Lower lobe of right lung (tissue), 2 donors: ENCODE measurements at regions not wholly inside any gene's neighbourhood (a gene's known extent, or its start where the extent isn't known, plus 50 kb on each side); places are given as distances from the start of the nearest gene placed in this dataset.

ENCODE experiments used
- ATAC-seq, 2 donors: fragments of 200-7000 bp; cut with Tn5 transposase; one replicate each; pipeline ENCODE4 v1.9.1; 2020 to 2022; ENCODE audit warnings: mild to moderate bottlenecking in 2 of 2, moderate library complexity in 2 of 2
- DNase-seq: peaks from one replicate; pipeline ENCODE4 v3.0.0-alpha.2; 2020
- H3K27ac ChIP-seq: fragments of 200-600 bp; one replicate; pipeline ENCODE4 v1.8.0; 2022
- H3K27me3 ChIP-seq: fragments of 200-600 bp; one replicate; pipeline ENCODE4 v1.8.0; 2022; ENCODE audit warnings: low read depth
- H3K36me3 ChIP-seq: fragments of 200-600 bp; one replicate; pipeline ENCODE4 v1.8.0; 2022; ENCODE audit warnings: mild to moderate bottlenecking
- H3K4me1 ChIP-seq: fragments of 200-600 bp; one replicate; pipeline ENCODE4 v1.8.0; 2022
- H3K4me3 ChIP-seq: fragments of 200-600 bp; one replicate; pipeline ENCODE4 v1.8.0; 2022; ENCODE audit warnings: mild to moderate bottlenecking
- H3K9me3 ChIP-seq: fragments of 200-600 bp; one replicate; pipeline ENCODE4 v1.8.0; 2022
- intact Hi-C: fragments of 100-400 bp; cut with DNase I; formaldehyde crosslinking; loops from one replicate; pipeline ENCODE4 v1.11.0; 2022
- TF ChIP-seq, protein P1 (sequence below): fragments of 200-600 bp; IDR thresholded peaks from one replicate; pipeline ENCODE4 v1.8.0; 2022; ENCODE audit warnings: antibody characterized with exemption, mild to moderate bottlenecking
- donor health status: DM: no; HTN: yes; CAD: no; lungs with severe emphysema.

GRCh38 chr7:36090976-36091873 lies 61.8 kb upstream of the EEPD1 start:
- Histone ChIP-seq H3K27me3 (no peaks in the 10 kb centered on the region), H3K27ac (no peak overlapping the region), H3K9me3 (no peaks in the 10 kb centered on the region), H3K4me1 (no peaks in the 10 kb centered on the region), H3K4me3 (no peak overlapping the region), H3K36me3 (no peaks in the 10 kb centered on the region)
- ATAC-seq (no peak), DNase-seq (no peak)
- intact Hi-C loops: no loop called here
- TF ChIP-seq, protein P1, sequence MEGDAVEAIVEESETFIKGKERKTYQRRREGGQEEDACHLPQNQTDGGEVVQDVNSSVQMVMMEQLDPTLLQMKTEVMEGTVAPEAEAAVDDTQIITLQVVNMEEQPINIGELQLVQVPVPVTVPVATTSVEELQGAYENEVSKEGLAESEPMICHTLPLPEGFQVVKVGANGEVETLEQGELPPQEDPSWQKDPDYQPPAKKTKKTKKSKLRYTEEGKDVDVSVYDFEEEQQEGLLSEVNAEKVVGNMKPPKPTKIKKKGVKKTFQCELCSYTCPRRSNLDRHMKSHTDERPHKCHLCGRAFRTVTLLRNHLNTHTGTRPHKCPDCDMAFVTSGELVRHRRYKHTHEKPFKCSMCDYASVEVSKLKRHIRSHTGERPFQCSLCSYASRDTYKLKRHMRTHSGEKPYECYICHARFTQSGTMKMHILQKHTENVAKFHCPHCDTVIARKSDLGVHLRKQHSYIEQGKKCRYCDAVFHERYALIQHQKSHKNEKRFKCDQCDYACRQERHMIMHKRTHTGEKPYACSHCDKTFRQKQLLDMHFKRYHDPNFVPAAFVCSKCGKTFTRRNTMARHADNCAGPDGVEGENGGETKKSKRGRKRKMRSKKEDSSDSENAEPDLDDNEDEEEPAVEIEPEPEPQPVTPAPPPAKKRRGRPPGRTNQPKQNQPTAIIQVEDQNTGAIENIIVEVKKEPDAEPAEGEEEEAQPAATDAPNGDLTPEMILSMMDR: no peak

GRCh38 chr7:36091874-36092176 lies 61.2 kb upstream of the EEPD1 start:
- ATAC-seq (no peak), DNase-seq (no peak)
- Histone ChIP-seq H3K36me3 (no peaks in the 10 kb centered on the region), H3K27ac (no peak overlapping the region), H3K4me1 (no peaks in the 10 kb centered on the region), H3K9me3 (no peaks in the 10 kb centered on the region), H3K27me3 (no peaks in the 10 kb centered on the region), H3K4me3 (no peak overlapping the region)
- TF ChIP-seq, protein P1: no peak
- intact Hi-C loops: no loop called here

- H3K9me3 ChIP-seq: no peaks in the 10 kb centered on the region
- H3K4me3 ChIP-seq: no peak overlapping the region
- H3K36me3 ChIP-seq: no peaks in the 10 kb centered on the region
- TF ChIP-seq, protein P1: no peak
- ATAC-seq (no peak), DNase-seq (no peak)
- no peaks in the 10 kb centered on the region for H3K27me3 ChIP-seq
- H3K4me1 ChIP-seq: no peaks in the 10 kb centered on the region
- H3K27ac ChIP-seq: no peak overlapping the region
- intact Hi-C loops: no loop called here
Observed at GRCh38 chr7:36092221-36092771, 60.8 kb upstream of the EEPD1 start.

GRCh38 chr7:36096460-36097095 lies 56.5 kb upstream of the EEPD1 start:
- ATAC-seq (no peak), DNase-seq (no peak)
- Histone ChIP-seq H3K27ac (no peak overlapping the region), H3K36me3 (no peaks in the 10 kb centered on the region), H3K27me3 (no peaks in the 10 kb centered on the region), H3K9me3 (no peaks in the 10 kb centered on the region), H3K4me3 (no peak overlapping the region), H3K4me1 (no peaks in the 10 kb centered on the region)
- intact Hi-C loops: no loop called here
- TF ChIP-seq, protein P1: no peak

- ATAC-seq: no peak
- intact Hi-C loops: no loop called here
- TF ChIP-seq, protein P1: no peak
Observed at GRCh38 chr7:36098096-36098495, 55.0 kb upstream of the EEPD1 start.

More at GRCh38 chr7:36098096-36098495, 55.0 kb upstream of the EEPD1 start:
- no peaks in the 10 kb centered on the region for H3K36me3 ChIP-seq
- H3K4me1 ChIP-seq: no peaks in the 10 kb centered on the region
- no peaks in the 10 kb centered on the region for H3K27me3 ChIP-seq
- H3K9me3 ChIP-seq: no peaks in the 10 kb centered on the region
- H3K27ac ChIP-seq: no peak overlapping the region
- DNase-seq: no peak
- no peak overlapping the region for H3K4me3 ChIP-seq
